ENCODE measurements at regions not wholly inside any gene's neighbourhood (a gene's known extent, or its start where the extent isn't known, plus 50 kb on each side); places are given as distances from the start of the nearest gene placed in this dataset.

DNA sequence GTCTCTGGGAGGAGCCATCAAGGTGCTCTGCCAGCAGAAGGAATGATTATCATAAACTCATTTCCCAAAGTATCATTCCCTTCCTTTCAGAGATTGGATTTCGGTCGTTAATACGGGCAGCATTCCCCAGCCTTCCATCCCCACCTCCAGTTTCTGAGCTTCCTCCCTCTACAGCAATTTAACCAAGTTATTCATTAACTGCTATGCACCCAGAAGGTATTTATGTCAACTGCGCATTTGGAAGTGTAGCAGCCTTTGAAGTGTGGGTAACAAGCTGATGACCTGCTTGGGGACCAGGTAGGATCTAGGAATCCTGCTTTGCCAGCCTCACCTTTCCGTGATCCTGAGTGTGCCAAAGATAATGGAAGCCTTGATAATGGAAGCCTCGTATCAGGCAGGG, 172.4 kb upstream of the IGSF21 start:
- TF ChIP-seq, protein P1, sequence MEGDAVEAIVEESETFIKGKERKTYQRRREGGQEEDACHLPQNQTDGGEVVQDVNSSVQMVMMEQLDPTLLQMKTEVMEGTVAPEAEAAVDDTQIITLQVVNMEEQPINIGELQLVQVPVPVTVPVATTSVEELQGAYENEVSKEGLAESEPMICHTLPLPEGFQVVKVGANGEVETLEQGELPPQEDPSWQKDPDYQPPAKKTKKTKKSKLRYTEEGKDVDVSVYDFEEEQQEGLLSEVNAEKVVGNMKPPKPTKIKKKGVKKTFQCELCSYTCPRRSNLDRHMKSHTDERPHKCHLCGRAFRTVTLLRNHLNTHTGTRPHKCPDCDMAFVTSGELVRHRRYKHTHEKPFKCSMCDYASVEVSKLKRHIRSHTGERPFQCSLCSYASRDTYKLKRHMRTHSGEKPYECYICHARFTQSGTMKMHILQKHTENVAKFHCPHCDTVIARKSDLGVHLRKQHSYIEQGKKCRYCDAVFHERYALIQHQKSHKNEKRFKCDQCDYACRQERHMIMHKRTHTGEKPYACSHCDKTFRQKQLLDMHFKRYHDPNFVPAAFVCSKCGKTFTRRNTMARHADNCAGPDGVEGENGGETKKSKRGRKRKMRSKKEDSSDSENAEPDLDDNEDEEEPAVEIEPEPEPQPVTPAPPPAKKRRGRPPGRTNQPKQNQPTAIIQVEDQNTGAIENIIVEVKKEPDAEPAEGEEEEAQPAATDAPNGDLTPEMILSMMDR (IDR thresholded peaks at IDR 0.05) = no peak
- TF ChIP-seq EP300 (IDR thresholded peaks at IDR 0.05) (no peak), POLR2A (IDR thresholded peaks at IDR 0.05) (no peak)

Data from tibial nerve (tissue), 4 donors.